Activated T-helper 1 cell treated with Interleukin-2 at 50 U/mL for 16 hours (primary cell): ENCODE measurements at regions not wholly inside any gene's neighbourhood (a gene's known extent, or its start where the extent isn't known, plus 50 kb on each side); places are given as distances from the start of the nearest gene placed in this dataset.
"Not testable (repeated sequence)": the region's sequence is repeated elsewhere in the genome, so short reads cannot be mapped to it uniquely, and the experiment has no call there.

Source experiments
- DNase-seq: peaks from one replicate; pipeline ENCODE4 v3.0.0-alpha.2; 2020; ENCODE audit warnings: low read depth

GRCh38 chr5:34096033-34096432 lies 53.0 kb upstream of the C1QTNF3 start:
- DNase-seq: not testable (repeated sequence)

- not testable (repeated sequence) for DNase-seq
These were observed 56.9 kb upstream of the C1QTNF3 start for GRCh38 chr5:34099891-34100290.

- DNase-seq: not testable (repeated sequence)
These were observed 58.6 kb upstream of the C1QTNF3 start for GRCh38 chr5:34101567-34101966.

- DNase-seq: not testable (repeated sequence)
These were observed 65.9 kb upstream of the C1QTNF3 start for GRCh38 chr5:34108897-34109296.

GRCh38 chr5:34124280-34124679 lies 81.3 kb upstream of the C1QTNF3 start:
- DNase-seq: not testable (repeated sequence)

GRCh38 chr5:34125354-34125753 lies 82.3 kb upstream of the C1QTNF3 start:
- DNase-seq: not testable (repeated sequence)

GRCh38 chr5:34126741-34127140 lies 83.7 kb upstream of the C1QTNF3 start:
- not testable (repeated sequence) for DNase-seq

GRCh38 chr5:34127818-34128217 lies 84.8 kb upstream of the C1QTNF3 start:
- DNase-seq: not testable (repeated sequence)

GRCh38 chr5:34128890-34129289 lies 85.9 kb upstream of the C1QTNF3 start:
- not testable (repeated sequence) for DNase-seq

- not testable (repeated sequence) for DNase-seq
These were observed 112.0 kb upstream of the C1QTNF3 start for GRCh38 chr5:34154988-34155387.

GRCh38 chr5:34156703-34157414 lies 113.8 kb upstream of the C1QTNF3 start:
- DNase-seq: not testable (repeated sequence)

GRCh38 chr5:34160904-34161303 lies 117.9 kb upstream of the C1QTNF3 start:
- not testable (repeated sequence) for DNase-seq

- DNase-seq: not testable (repeated sequence)
These were observed 128.4 kb upstream of the C1QTNF3 start for GRCh38 chr5:34171398-34171797.

GRCh38 chr5:34179453-34180190 lies 136.6 kb upstream of the C1QTNF3 start:
- DNase-seq: not testable (repeated sequence)

GRCh38 chr5:34180225-34180624 lies 137.2 kb upstream of the C1QTNF3 start:
- DNase-seq: not testable (repeated sequence)

- DNase-seq: not testable (repeated sequence)
These were observed 138.1 kb upstream of the C1QTNF3 start for GRCh38 chr5:34180940-34181614.

- DNase-seq: not testable (repeated sequence)
These were observed 142.0 kb upstream of the C1QTNF3 start for GRCh38 chr5:34185005-34185404.

GRCh38 chr5:34185572-34185971 lies 142.6 kb upstream of the C1QTNF3 start:
- not testable (repeated sequence) for DNase-seq

GRCh38 chr5:34186108-34186507 lies 143.1 kb upstream of the C1QTNF3 start:
- DNase-seq: not testable (repeated sequence)

GRCh38 chr5:34186865-34187264 lies 143.9 kb upstream of the C1QTNF3 start:
- DNase-seq: not testable (repeated sequence)

GRCh38 chr5:34187441-34187840 lies 144.4 kb upstream of the C1QTNF3 start:
- DNase-seq: not testable (repeated sequence)

- not testable (repeated sequence) for DNase-seq
These were observed 145.2 kb upstream of the C1QTNF3 start for GRCh38 chr5:34188001-34188822.
